ENCODE measurements at regions not wholly inside any gene's neighbourhood (a gene's known extent, or its start where the extent isn't known, plus 50 kb on each side); places are given as distances from the start of the nearest gene placed in this dataset.

DNA sequence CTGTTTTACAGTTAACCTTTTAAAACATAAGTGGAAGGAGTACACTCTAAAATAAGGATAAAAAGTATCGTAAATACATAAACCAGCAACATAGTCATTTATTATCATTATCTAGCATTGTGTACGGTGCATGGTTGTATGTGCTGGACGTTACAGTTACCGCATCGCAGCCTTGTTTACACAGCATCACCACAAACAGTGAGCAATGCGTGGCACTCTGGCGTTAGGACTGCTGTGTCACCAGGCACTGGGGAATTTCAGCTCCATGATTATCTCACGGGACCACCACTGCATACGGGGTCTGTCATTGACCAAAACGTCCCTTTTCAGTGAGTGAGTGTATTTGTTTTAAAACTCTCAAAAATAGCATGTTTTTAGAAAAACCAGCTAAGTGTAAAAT is 103.0 kb upstream of the SNTG2 start:
- Histone ChIP-seq H2AFZ (no peak overlapping the region), H3K4me1 (replicated peaks; ENCODE audit: insufficient read depth) (no peaks in the 10 kb centered on the region), H3K36me3 (ENCODE audit: low read depth) (no peaks in the 10 kb centered on the region), H4K20me1 (ENCODE audit: insufficient read depth) (no peaks in the 10 kb centered on the region), H3K9me3 (ENCODE audit: insufficient read depth, low read depth) (no peaks in the 10 kb centered on the region; the same call in 1 of the 2 replicates), H3K4me2 (no peak overlapping the region), H3K9me2 (ENCODE audit: insufficient read depth) (no peaks in the 10 kb centered on the region), H3K79me2 (ENCODE audit: low read depth) (no peaks in the 10 kb centered on the region), H3F3A (ENCODE audit: insufficient read depth, low read depth) (no peaks in the 10 kb centered on the region), H3K27ac (no peak overlapping the region), H3K27me3 (ENCODE audit: insufficient read depth, low read depth) (peaks cover 49% of the 10 kb centered on the region), H3K4me3 (no peak overlapping the region)
- no peak for DNase-seq
- intact Hi-C loops (cut with micrococcal nuclease; ENCODE audit: unreplicated experiment): no loop called here
- ChIA-PET POLR2A (ENCODE audit: unreplicated experiment) (no interaction called here), CTCF (no interaction called here)
- no TSS peak for BruUV-seq (replicated peaks)
- no peak for TF ChIP-seq EZH2 (IDR thresholded peaks at IDR 0.05; ENCODE audit: low read depth)
- TF ChIP-seq, protein P1, sequence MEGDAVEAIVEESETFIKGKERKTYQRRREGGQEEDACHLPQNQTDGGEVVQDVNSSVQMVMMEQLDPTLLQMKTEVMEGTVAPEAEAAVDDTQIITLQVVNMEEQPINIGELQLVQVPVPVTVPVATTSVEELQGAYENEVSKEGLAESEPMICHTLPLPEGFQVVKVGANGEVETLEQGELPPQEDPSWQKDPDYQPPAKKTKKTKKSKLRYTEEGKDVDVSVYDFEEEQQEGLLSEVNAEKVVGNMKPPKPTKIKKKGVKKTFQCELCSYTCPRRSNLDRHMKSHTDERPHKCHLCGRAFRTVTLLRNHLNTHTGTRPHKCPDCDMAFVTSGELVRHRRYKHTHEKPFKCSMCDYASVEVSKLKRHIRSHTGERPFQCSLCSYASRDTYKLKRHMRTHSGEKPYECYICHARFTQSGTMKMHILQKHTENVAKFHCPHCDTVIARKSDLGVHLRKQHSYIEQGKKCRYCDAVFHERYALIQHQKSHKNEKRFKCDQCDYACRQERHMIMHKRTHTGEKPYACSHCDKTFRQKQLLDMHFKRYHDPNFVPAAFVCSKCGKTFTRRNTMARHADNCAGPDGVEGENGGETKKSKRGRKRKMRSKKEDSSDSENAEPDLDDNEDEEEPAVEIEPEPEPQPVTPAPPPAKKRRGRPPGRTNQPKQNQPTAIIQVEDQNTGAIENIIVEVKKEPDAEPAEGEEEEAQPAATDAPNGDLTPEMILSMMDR (conservative IDR thresholded peaks at IDR 0.05): no peak

DNA sequence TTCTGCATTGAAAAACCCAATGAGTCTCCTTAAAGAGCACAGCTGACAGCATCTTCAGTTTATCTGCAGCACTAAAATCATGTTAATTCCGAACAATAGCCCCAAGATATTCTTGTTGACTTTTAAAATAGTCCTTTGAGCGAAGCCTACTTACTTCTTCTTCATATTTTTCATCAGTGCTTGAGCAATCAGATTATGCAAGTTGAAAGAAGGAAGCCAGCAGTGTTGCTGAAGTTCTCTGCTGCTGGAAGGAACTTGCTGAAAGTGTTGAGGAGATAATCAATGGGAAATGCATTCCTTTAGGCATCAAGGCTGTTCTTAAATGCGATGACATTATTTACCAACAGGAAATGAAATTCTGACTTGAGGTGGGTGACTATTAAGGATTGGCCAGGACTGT is 105.9 kb upstream of the SNTG2 start:
- Histone ChIP-seq H3K27me3 (ENCODE audit: insufficient read depth, low read depth) (peaks cover 39% of the 10 kb centered on the region), H3K79me2 (ENCODE audit: low read depth) (no peaks in the 10 kb centered on the region), H3K27ac (no peak overlapping the region), H3K9me3 (ENCODE audit: insufficient read depth, low read depth) (no peaks in the 10 kb centered on the region; the same call in 1 of the 2 replicates), H3K36me3 (ENCODE audit: low read depth) (no peaks in the 10 kb centered on the region), H3K9me2 (ENCODE audit: insufficient read depth) (no peaks in the 10 kb centered on the region), H3K4me3 (no peak overlapping the region), H3F3A (ENCODE audit: insufficient read depth, low read depth) (no peaks in the 10 kb centered on the region), H2AFZ (no peak overlapping the region), H4K20me1 (ENCODE audit: insufficient read depth) (no peaks in the 10 kb centered on the region), H3K4me1 (replicated peaks; ENCODE audit: insufficient read depth) (no peaks in the 10 kb centered on the region), H3K4me2 (no peak overlapping the region)
- intact Hi-C loops (cut with micrococcal nuclease; ENCODE audit: unreplicated experiment): no loop called here
- ChIA-PET CTCF (no interaction called here), POLR2A (ENCODE audit: unreplicated experiment) (no interaction called here)
- BruUV-seq (replicated peaks): no TSS peak
- no peak for TF ChIP-seq EZH2 (IDR thresholded peaks at IDR 0.05; ENCODE audit: low read depth)
- TF ChIP-seq, protein P1 (conservative IDR thresholded peaks at IDR 0.05): no peak
- DNase-seq: no peak

DNA sequence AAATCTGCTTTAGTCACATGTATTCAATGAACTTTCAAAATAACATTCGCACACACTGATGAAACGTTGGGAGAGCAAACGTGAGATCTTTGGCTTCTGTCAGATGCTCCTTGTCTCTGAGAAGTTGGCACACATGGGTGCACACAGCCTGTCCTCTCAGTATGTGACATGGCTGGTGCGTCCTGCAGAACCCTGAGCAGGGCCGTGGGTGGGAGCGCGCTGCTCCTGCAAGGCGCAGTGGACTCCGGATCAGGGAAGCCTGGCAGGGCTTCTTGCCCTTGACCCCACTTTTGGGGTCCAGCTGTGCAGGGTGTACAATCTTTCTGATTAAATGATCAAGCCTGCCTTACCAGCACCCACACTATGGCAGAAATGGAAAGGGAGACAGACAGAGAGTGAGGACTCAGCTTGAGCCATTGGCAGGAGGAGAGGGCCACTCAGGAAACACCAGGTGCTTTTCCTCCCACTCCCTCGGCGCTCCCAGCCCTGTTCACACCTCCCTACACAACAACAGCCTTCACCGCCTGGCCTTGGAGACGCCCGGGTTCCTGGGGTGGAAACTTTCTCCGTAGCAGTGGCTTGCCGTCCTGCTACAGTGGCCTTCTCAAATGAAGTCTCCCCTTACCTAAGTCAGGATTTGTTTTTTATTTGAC is 108.4 kb upstream of the SNTG2 start:
- ChIA-PET POLR2A (ENCODE audit: unreplicated experiment) (no interaction called here), CTCF (no interaction called here)
- no peak for DNase-seq

More for the DNA sequence above, 108.4 kb upstream of the SNTG2 start:
- H3K9me2 ChIP-seq (ENCODE audit: insufficient read depth): no peaks in the 10 kb centered on the region
- H3K27ac ChIP-seq: no peak overlapping the region
- intact Hi-C loops (cut with micrococcal nuclease; ENCODE audit: unreplicated experiment): no loop called here
- H4K20me1 ChIP-seq (ENCODE audit: insufficient read depth): no peaks in the 10 kb centered on the region
- H3F3A ChIP-seq (ENCODE audit: insufficient read depth, low read depth): no peaks in the 10 kb centered on the region
- no peak overlapping the region for H3K4me2 ChIP-seq
- H3K9me3 ChIP-seq (ENCODE audit: insufficient read depth, low read depth): no peaks in the 10 kb centered on the region; the same call in 1 of the 2 replicates
- TF ChIP-seq EZH2 (IDR thresholded peaks at IDR 0.05; ENCODE audit: low read depth): no peak
- TF ChIP-seq, protein P1 (conservative IDR thresholded peaks at IDR 0.05): no peak
- no peaks in the 10 kb centered on the region for H3K4me1 ChIP-seq (replicated peaks; ENCODE audit: insufficient read depth)
- peaks cover 28% of the 10 kb centered on the region for H3K27me3 ChIP-seq (ENCODE audit: insufficient read depth, low read depth)
- no TSS peak for BruUV-seq (replicated peaks)
- H3K79me2 ChIP-seq (ENCODE audit: low read depth): no peaks in the 10 kb centered on the region
- no peak overlapping the region for H3K4me3 ChIP-seq
- no peak overlapping the region for H2AFZ ChIP-seq
- no peaks in the 10 kb centered on the region for H3K36me3 ChIP-seq (ENCODE audit: low read depth)
